ENCODE measurements at regions not wholly inside any gene's neighbourhood (a gene's known extent, or its start where the extent isn't known, plus 50 kb on each side); places are given as distances from the start of the nearest gene placed in this dataset.
"Not testable (repeated sequence)": the region's sequence is repeated elsewhere in the genome, so short reads cannot be mapped to it uniquely, and the experiment has no call there.

- peak; percentile 11 for DNase-seq (ENCODE audit: low read depth)
Observed at GRCh38 chr4:187065396-187065795, 341.7 kb upstream of the FAT1 start.

DNA sequence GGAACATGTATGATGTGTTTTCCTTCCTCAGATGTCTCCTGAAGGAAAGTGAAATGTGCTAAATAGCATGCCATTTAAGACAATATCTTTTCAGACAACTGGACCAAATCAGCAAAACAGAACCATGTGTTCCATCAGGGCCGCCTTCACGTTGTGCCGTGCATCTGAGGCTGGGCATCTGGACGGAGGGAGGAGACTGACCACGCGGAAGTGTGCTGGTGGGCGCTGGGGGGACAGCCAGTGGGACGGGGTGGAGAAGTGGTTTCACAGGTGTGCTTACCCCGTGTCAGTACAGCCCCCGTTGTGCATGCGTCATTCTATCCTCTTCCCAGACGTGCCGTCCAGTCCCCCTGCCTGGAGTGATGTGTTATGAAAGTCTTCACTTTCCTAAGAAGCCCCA lies 342.1 kb upstream of the FAT1 start:
- DNase-seq (ENCODE audit: low read depth): no peak

- peak; percentile 27 for DNase-seq (ENCODE audit: low read depth)
Observed at GRCh38 chr4:187069398-187069797, 345.7 kb upstream of the FAT1 start.

- DNase-seq (ENCODE audit: low read depth): no peak
Observed at GRCh38 chr4:187070158-187070557, 346.5 kb upstream of the FAT1 start.

DNA sequence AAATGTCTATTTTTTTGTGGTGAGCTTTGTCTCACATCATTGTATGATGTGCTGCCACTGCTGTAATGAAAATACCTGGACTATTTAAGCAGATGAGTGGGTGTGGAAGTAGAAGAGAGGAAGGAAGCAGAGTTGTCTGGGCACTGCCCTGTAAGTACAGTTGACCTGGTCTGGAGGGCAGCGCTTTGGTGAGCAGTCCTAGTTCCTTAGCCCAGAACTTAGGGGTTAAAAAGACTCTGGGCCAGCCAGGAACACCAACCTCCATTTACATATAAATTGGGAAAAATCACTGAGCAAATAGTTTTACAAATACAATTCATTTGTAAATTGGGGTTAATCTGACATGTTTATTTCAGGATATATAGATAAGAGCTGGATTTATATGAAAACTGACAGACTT lies 347.1 kb upstream of the FAT1 start:
- DNase-seq (ENCODE audit: low read depth): no peak

- no peak for DNase-seq (ENCODE audit: low read depth)
Observed at GRCh38 chr4:187071946-187072600, 348.4 kb upstream of the FAT1 start.

- DNase-seq (ENCODE audit: low read depth): no peak
Observed at GRCh38 chr4:187073820-187074219, 350.2 kb upstream of the FAT1 start.

DNA sequence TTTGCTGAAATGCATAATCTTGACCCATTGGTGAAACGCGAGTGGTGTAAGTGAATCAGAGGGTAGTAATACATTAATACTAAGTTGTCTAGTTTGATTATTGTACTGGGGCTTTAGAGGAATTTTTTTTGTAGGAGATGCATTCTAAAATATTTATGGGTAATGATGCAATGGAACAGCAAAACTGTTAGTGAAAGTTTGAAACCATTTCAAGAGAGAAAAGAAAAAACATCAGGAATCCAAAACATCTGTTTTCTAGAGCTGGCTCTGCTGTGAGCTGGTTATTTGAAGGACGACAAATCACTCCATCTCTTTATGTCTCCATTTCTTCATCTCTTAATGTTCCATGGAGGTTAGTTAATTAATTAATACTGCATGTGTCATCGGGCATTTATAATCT lies 351.9 kb upstream of the FAT1 start:
- no peak for DNase-seq (ENCODE audit: low read depth)

GRCh38 chr4:187077744-187078401 lies 354.2 kb upstream of the FAT1 start:
- DNase-seq (ENCODE audit: low read depth): no peak

DNA sequence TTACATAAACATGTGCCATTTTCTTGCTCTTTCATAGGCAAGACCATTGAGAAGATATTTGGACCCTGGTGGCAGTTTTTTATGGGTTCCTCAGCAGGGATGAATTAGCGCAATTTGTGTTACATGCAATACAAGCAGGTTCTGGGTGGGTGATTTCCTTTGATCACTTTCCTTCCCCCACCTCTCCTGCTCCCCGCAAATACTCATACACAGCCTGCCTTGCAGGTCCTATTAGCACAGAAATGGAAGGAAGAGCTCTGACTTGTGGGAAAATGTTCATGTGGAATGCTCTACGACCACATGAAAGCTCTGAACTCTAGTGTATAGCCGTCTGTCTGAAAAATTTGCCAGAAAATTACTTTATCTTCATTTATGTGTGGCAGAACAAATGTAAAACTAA lies 361.0 kb upstream of the FAT1 start:
- no peak for DNase-seq (ENCODE audit: low read depth)

- DNase-seq (ENCODE audit: low read depth): no peak
Observed at GRCh38 chr4:187085339-187085738, 361.7 kb upstream of the FAT1 start.

DNA sequence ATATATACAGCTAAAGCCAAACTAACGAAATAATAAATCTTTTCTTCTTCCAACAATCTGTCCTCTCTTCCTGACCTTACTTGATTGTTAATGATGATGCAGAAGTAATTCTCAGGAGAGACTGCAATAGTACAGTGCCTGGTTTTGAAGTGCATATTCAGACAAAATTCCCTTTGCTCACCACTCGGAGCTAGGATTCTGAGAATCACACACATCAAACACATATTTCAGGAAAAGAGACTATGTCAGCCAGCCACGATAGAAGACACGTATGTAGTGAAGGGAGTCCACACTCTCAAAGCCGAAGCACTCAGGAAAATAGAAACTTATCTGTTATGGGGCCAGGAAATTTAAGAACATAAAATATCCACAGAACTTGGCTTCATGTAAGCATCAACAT lies 362.5 kb upstream of the FAT1 start:
- DNase-seq (ENCODE audit: low read depth): no peak

GRCh38 chr4:187088070-187088799 lies 364.6 kb upstream of the FAT1 start:
- no peak for DNase-seq (ENCODE audit: low read depth)

- no peak for DNase-seq (ENCODE audit: low read depth)
Observed at GRCh38 chr4:187090401-187090800, 366.7 kb upstream of the FAT1 start.

DNA sequence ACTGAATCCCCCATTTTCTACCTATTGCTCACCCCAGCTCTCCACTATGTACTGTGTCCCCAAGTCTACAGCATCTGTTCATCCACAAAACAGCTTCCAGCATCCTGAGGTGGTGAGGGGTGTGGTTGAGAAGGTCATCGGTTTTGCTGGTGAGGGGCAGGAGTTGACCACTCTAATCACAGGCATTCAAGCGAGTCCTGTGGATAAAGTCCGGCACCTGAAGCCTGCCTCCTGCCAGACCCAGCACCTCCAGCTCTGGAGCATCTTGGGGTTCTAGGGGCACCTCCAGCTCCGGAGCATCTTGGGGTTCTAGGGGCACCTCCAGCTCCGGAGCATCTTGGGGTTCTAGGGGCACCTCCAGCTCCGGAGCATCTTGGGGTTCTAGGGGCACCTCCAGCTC lies 367.2 kb upstream of the FAT1 start:
- DNase-seq (ENCODE audit: low read depth): not testable (repeated sequence)

GRCh38 chr4:187094144-187094543 lies 370.5 kb upstream of the FAT1 start:
- DNase-seq (ENCODE audit: low read depth): no peak

DNA sequence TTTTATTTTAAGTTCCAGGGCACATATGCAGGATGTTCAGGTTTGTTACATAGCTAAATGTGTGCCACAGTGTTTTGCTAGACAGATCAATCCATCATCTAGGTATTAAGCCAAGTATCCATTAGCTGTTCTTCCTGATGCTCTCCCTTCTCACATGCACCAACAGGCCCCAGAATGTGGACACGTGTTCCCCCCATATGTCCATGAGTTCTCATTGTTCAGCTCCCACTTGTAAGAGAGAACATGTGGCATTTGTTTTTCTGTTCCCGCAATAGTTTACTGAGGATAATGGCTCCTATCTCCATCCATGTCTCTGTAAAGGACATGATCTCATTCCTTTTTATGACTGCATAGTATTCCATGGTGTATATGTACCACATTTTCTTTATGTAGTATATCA lies 374.8 kb upstream of the FAT1 start:
- DNase-seq (ENCODE audit: low read depth): no peak

DNA sequence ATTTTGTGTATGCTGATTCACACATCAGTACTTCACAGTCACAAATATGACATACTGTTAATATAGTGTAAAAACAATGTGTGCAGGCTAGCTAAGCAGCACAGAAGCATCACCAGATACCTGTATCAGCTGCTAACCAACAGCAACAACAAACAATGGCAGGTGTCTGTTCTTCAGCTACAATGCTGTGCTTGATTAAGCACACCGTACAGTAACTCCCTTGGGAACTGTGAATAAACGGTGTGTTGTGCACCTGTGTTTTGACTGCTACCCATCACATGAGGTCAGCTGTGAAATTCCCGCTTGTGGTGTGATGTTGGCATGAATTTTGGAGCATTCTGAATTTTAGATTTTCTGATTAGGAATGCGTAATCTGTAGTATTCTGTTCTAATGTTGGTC lies 379.7 kb upstream of the FAT1 start:
- no peak for DNase-seq (ENCODE audit: low read depth)

DNA sequence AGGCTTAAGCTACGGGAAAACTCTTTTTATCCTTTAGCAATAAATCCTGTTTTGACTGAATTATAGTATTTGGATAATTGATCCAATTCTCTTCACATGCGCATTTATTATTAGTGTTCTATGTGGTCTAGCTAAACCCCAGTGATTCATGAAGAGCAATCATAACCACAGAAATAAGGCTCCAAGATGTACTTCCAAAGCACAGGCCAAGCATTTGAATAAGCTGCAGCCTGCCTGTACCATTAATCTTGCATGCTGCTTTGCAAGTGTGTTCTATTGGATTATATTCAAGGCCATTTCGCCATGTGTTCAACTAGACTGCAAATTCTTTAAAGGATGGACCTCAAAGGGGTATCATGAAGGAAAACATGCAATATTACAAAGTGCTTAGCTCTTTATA lies 385.2 kb upstream of the FAT1 start:
- peak; percentile 10 for DNase-seq (ENCODE audit: low read depth)

DNA sequence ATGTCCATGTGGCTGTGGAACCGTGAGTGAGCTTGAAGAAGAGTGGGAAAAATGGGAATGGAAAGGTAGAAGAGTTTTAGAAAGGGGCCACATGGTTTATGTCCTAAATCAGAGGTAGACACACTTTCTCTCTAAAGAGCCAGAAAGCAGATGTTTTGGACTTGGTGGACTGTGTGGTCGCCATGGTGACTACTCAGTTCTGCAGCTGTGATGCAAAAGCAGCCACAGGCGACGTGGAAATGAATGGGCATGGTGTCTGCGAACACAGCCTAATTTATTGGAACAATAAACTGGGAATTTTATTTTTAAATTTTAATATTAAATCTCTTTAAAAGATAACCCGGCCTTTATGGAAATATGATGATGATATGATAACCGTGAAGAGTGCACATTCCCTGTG lies 386.0 kb upstream of the FAT1 start:
- no peak for DNase-seq (ENCODE audit: low read depth)

GRCh38 chr4:187118166-187118565 lies 394.5 kb upstream of the FAT1 start:
- no peak for DNase-seq (ENCODE audit: low read depth)

DNA sequence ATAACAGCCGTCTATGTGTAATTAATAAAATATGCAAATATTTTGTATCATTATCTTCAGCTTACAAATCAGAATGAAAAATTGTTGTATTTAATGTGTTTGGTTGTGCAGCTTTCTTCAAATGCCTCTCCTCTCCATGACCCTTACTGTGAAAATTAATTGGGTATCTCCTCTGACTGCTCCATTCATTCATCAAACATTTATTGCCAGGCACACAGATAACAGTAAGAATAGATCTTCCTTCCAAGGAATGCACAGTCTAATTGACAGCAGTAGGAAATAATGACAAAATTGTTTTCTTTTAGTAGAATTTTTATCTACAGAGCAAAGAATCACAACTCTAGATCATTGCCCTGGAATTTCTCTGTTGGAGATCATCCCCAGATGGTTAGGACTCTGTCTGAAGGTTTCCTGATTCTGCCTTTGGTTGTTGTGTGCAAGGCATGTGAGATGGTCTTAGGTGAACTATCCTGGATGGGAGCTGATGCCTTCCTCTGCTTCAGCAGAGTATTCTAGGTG lies 395.0 kb upstream of the FAT1 start:
- no peak for DNase-seq (ENCODE audit: low read depth)

DNA sequence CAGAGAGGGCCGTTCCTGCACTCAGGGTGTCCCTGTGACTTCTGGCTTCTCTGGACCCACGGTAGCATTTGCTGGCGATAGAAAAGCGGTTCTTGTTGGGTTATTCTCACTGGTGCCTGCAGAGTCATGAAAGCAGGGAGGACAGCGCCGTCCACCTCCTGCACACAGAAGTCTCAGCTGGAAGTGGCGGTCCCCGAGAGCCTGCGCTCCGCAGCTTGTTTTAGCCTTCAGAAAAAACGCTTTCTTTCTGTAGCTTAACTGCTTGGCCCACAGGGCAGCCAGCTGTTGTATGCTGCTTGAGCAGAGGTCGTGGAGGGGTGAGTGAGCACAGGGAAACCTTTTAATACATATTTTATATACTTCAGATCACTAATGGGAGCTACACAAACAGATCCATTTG lies 400.7 kb upstream of the FAT1 start:
- DNase-seq (ENCODE audit: low read depth): no peak
